IPS-20b (cell line): ENCODE measurements at regions not wholly inside any gene's neighbourhood (a gene's known extent, or its start where the extent isn't known, plus 50 kb on each side); places are given as distances from the start of the nearest gene placed in this dataset.

ENCODE experiments used
- H3K27ac ChIP-seq: one replicate; pipeline ENCODE4 v1.5.1; 2013; ENCODE audit warnings: low read length
- H3K27me3 ChIP-seq: 2 replicates; pipeline ENCODE4 v1.6.1; 2013; ENCODE audit warnings: mild to moderate bottlenecking, low read length, inconsistent platforms; ENCODE audit not compliant: insufficient read depth
- H3K36me3 ChIP-seq: 2 replicates; pipeline ENCODE4 v1.6.1; 2013; ENCODE audit warnings: low read depth, mild to moderate bottlenecking, inconsistent platforms, low read length, moderate library complexity; ENCODE audit not compliant: insufficient read depth
- H3K4me1 ChIP-seq: 2 replicates; pipeline ENCODE4 v1.6.1; 2013; ENCODE audit warnings: mild to moderate bottlenecking, control low read depth, inconsistent platforms, low read length, moderate library complexity; ENCODE audit not compliant: insufficient read depth
- H3K4me3 ChIP-seq: 2 replicates; pipeline ENCODE4 v1.5.1; 2013; ENCODE audit warnings: mild to moderate bottlenecking, low read length, inconsistent platforms
- H3K9ac ChIP-seq: 2 replicates; pipeline ENCODE4 v1.6.1; 2013; ENCODE audit warnings: low read depth, mild to moderate bottlenecking, inconsistent platforms, low read length, moderate library complexity
- H3K9me3 ChIP-seq: 2 replicates; pipeline ENCODE4 v1.6.1; 2013; ENCODE audit warnings: mild to moderate bottlenecking, low read depth, low read length, inconsistent platforms; ENCODE audit not compliant: insufficient read depth

GRCh38 chr17:34499576-34499975 is 79.8 kb upstream of the TMEM132E start:
- peaks cover 34% of the 10 kb centered on the region for H3K27me3 ChIP-seq
- H3K4me1 ChIP-seq: no peaks in the 10 kb centered on the region
- H3K9ac ChIP-seq: no peak overlapping the region
- no peaks in the 10 kb centered on the region for H3K36me3 ChIP-seq
- no peak overlapping the region for H3K4me3 ChIP-seq
- H3K9me3 ChIP-seq: no peaks in the 10 kb centered on the region
- no peak overlapping the region for H3K27ac ChIP-seq

GRCh38 chr17:34493917-34494316 is 85.5 kb upstream of the TMEM132E start:
- H3K27me3 ChIP-seq: peaks cover 22% of the 10 kb centered on the region
- no peaks in the 10 kb centered on the region for H3K36me3 ChIP-seq
- H3K9me3 ChIP-seq: no peaks in the 10 kb centered on the region
- no peak overlapping the region for H3K4me3 ChIP-seq
- H3K27ac ChIP-seq: no peak overlapping the region
- H3K4me1 ChIP-seq: no peaks in the 10 kb centered on the region
- H3K9ac ChIP-seq: no peak overlapping the region

DNA sequence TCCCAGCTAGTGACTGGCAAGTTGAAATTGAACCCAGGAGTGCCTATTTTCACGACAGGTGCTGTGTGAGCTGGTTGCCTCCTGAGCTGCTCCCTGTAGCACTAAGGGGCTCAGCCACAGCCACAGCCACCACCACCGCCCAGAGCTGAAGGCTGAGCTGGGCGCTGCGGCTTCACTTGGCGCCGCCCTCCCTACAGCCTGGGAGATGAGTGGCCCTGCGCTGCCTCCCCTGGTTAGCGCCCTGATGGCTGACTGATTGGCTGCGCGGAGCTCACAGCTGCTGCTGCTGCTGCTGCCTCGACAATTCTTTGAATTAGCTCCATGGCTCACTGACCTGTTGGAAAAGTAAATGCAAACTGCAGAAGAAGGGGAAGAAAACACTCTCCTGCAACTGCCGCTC is 91.8 kb upstream of the TMEM132E start:
- Histone ChIP-seq H3K9ac (no peak overlapping the region), H3K9me3 (no peaks in the 10 kb centered on the region), H3K27ac (no peak overlapping the region), H3K4me1 (no peaks in the 10 kb centered on the region), H3K27me3 (peaks cover 40% of the 10 kb centered on the region), H3K36me3 (no peaks in the 10 kb centered on the region), H3K4me3 (no peak overlapping the region)

- no peak overlapping the region for H3K27ac ChIP-seq
- H3K27me3 ChIP-seq: peaks cover 32% of the 10 kb centered on the region
- H3K9me3 ChIP-seq: no peaks in the 10 kb centered on the region
- no peaks in the 10 kb centered on the region for H3K4me1 ChIP-seq
- H3K9ac ChIP-seq: no peak overlapping the region
- H3K36me3 ChIP-seq: no peaks in the 10 kb centered on the region
- H3K4me3 ChIP-seq: no peak overlapping the region
Measured at GRCh38 chr17:34486761-34487160, 92.6 kb upstream of the TMEM132E start.

DNA sequence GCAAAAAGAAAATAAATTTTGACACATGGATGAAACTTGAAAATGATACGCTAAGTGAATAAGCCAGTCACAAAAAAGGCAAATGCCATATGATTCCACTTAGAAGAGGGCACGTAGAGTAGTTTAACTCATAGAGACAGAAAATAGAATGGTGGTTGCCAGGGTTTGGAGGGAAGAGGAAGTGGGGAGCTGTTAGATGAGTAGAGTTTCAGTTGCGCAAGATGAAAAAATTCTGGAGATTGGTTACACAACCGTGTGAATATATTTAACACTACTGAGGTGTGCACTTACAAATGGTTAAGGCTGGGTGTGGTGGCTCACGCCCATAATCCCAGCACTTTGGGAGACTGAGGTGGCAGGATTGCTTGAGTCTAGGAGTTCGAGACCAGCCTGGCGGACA is 93.4 kb upstream of the TMEM132E start:
- no peak overlapping the region for H3K9ac ChIP-seq
- no peaks in the 10 kb centered on the region for H3K4me1 ChIP-seq
- H3K9me3 ChIP-seq: no peaks in the 10 kb centered on the region
- H3K27ac ChIP-seq: no peak overlapping the region
- peaks cover 30% of the 10 kb centered on the region for H3K27me3 ChIP-seq
- H3K4me3 ChIP-seq: no peak overlapping the region
- no peaks in the 10 kb centered on the region for H3K36me3 ChIP-seq

DNA sequence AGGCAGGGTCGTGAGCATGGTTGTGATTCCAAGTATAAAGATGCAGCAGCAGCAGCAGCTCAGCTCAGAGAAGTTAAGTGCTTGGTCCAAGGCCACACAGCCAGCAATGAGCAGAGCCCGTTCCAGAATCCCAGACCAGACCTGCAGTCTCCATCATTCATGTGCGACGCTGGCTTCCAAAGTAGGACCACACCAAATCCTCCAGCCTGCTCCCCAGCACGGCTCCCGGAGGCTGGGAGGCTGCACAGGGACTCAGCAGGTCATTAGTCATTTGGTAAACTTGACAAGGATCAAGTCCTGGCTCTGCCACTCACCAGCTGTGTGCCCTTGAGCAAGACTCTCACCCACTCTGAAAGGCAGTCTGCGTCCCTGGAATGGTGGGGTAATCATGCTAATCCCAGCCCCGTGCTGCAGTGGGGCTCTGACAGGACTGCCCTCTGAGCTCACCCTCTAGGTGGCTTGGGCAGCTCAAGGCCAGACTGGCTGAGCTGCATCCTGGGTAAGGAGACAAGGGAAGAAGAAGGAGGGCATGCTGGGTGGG is 95.1 kb upstream of the TMEM132E start:
- H3K4me3 ChIP-seq: no peak overlapping the region
- H3K27ac ChIP-seq: no peak overlapping the region
- no peak overlapping the region for H3K9ac ChIP-seq
- H3K36me3 ChIP-seq: no peaks in the 10 kb centered on the region
- peaks cover 22% of the 10 kb centered on the region for H3K27me3 ChIP-seq
- no peaks in the 10 kb centered on the region for H3K9me3 ChIP-seq
- H3K4me1 ChIP-seq: no peaks in the 10 kb centered on the region

DNA sequence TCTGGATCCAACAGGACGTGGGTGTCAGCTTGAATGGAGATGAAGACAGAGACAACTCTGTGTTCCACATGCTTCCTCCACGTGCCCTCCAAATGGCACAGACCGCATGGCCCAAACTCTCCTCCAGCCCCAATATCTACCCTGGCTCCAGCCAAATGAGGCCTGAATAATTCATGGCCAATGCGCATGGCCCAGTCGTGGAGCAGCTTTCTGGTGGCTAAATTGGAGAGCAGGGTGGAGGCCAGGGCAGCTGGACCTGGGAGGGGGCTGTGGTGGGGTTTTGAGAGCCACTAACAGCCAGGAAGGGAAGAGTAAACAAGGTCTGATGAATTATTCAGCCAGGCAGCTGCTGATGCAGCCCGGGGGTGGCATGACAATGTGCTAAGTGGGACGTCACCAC is 96.7 kb upstream of the TMEM132E start:
- no peak overlapping the region for H3K27ac ChIP-seq

GRCh38 chr17:34481779-34482178 is 97.6 kb upstream of the TMEM132E start:
- H3K27ac ChIP-seq: no peak overlapping the region
- no peaks in the 10 kb centered on the region; the same call in 1 of the 2 replicates for H3K27me3 ChIP-seq
- H3K36me3 ChIP-seq: no peaks in the 10 kb centered on the region
- no peak overlapping the region for H3K4me3 ChIP-seq
- H3K9me3 ChIP-seq: no peaks in the 10 kb centered on the region
- no peak overlapping the region for H3K9ac ChIP-seq
- no peaks in the 10 kb centered on the region for H3K4me1 ChIP-seq

More for the DNA sequence above, 96.7 kb upstream of the TMEM132E start:
- no peaks in the 10 kb centered on the region for H3K4me1 ChIP-seq
- peaks cover 7% of the 10 kb centered on the region; the same call in 1 of the 2 replicates for H3K27me3 ChIP-seq
- H3K4me3 ChIP-seq: no peak overlapping the region
- no peaks in the 10 kb centered on the region for H3K9me3 ChIP-seq
- H3K36me3 ChIP-seq: no peaks in the 10 kb centered on the region
- no peak overlapping the region for H3K9ac ChIP-seq

GRCh38 chr17:34479371-34479770 is 100.0 kb upstream of the TMEM132E start:
- Histone ChIP-seq H3K36me3 (no peaks in the 10 kb centered on the region), H3K4me1 (no peaks in the 10 kb centered on the region), H3K9me3 (no peaks in the 10 kb centered on the region), H3K9ac (no peak overlapping the region), H3K27me3 (no peaks in the 10 kb centered on the region; the same call in 1 of the 2 replicates), H3K27ac (no peak overlapping the region), H3K4me3 (no peak overlapping the region)

- H3K4me3 ChIP-seq: no peak overlapping the region
- H3K9ac ChIP-seq: no peak overlapping the region
- no peaks in the 10 kb centered on the region for H3K9me3 ChIP-seq
- no peaks in the 10 kb centered on the region for H3K36me3 ChIP-seq
- no peaks in the 10 kb centered on the region for H3K4me1 ChIP-seq
- no peaks in the 10 kb centered on the region; the same call in 1 of the 2 replicates for H3K27me3 ChIP-seq
- H3K27ac ChIP-seq: no peak overlapping the region
Measured at GRCh38 chr17:34478244-34478643, 101.1 kb upstream of the TMEM132E start.

GRCh38 chr17:34475296-34475695 is 104.1 kb upstream of the TMEM132E start:
- H3K9me3 ChIP-seq: no peaks in the 10 kb centered on the region
- no peaks in the 10 kb centered on the region for H3K27me3 ChIP-seq
- H3K27ac ChIP-seq: no peak overlapping the region
- H3K36me3 ChIP-seq: no peaks in the 10 kb centered on the region
- H3K4me3 ChIP-seq: no peak overlapping the region
- H3K9ac ChIP-seq: no peak overlapping the region
- H3K4me1 ChIP-seq: no peaks in the 10 kb centered on the region

- H3K36me3 ChIP-seq: no peaks in the 10 kb centered on the region
- no peak overlapping the region for H3K4me3 ChIP-seq
- H3K4me1 ChIP-seq: no peaks in the 10 kb centered on the region
- no peaks in the 10 kb centered on the region for H3K27me3 ChIP-seq
- H3K9ac ChIP-seq: no peak overlapping the region
- H3K9me3 ChIP-seq: no peaks in the 10 kb centered on the region
- H3K27ac ChIP-seq: no peak overlapping the region
Measured at GRCh38 chr17:34474706-34475105, 104.7 kb upstream of the TMEM132E start.
